ENCODE measurements at regions not wholly inside any gene's neighbourhood (a gene's known extent, or its start where the extent isn't known, plus 50 kb on each side); places are given as distances from the start of the nearest gene placed in this dataset.

DNA sequence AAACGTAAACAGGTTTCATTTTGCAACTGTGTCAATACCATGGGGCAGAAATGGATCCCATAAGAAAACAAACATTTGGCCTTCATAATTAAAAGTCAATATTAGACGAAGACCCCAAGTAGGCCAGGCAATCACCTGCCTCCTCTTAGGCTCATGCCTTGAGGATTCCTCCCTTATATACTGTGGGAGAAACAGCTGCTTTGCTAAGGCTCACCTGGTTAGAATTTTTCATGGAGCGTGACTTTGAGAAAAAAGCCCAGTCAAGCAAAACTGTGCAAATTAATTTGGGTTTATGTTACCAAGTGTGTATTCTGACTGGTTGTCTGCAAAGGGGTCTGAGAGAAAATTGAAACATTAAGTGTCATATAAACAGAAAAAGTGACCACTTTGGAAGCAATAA lies 605.3 kb upstream of the USP24 start:
- TF ChIP-seq EZH2 (IDR thresholded peaks at IDR 0.05; ENCODE audit: insufficient read depth, poor library complexity, severe bottlenecking) (no peak), EZH2phosphoT487 (IDR thresholded peaks at IDR 0.05; ENCODE audit: insufficient read depth, low read depth) (no peak)
